ENCODE measurements at regions not wholly inside any gene's neighbourhood (a gene's known extent, or its start where the extent isn't known, plus 50 kb on each side); places are given as distances from the start of the nearest gene placed in this dataset.

GRCh38 chr3:143207338-143207961, 87.9 kb downstream of the CHST2 start:
- TF ChIP-seq POLR2A (IDR thresholded peaks at IDR 0.05; ENCODE audit: low read length) (no peak), GATA1 (IDR thresholded peaks at IDR 0.05; ENCODE audit: low read depth, low read length) (no peak)
